GM13977 (cell line): ENCODE measurements at regions not wholly inside any gene's neighbourhood (a gene's known extent, or its start where the extent isn't known, plus 50 kb on each side); places are given as distances from the start of the nearest gene placed in this dataset.

Source experiments
- DNase-seq: peaks from one replicate; pipeline ENCODE4 v3.0.0; 2012; ENCODE audit warnings: low spot score
- in situ Hi-C: fragments of 300-500 bp; cut with MboI; formaldehyde crosslinking; loops from one replicate; pipeline ENCODE4 v1.12.0; 2022; ENCODE audit warnings: low sequenced_read_pairs, low pct_unique_long_range_greater_than_20kb, mixed read lengths, inconsistent platforms; ENCODE audit not compliant: unreplicated experiment
- TF ChIP-seq, protein P1 (sequence below): IDR thresholded peaks from 2 replicates; pipeline ENCODE4 v1.5.1; 2012; ENCODE audit warnings: mild to moderate bottlenecking, control low read depth; ENCODE audit not compliant: insufficient read depth; ENCODE audit errors: extremely low read depth, missing control alignments

DNA sequence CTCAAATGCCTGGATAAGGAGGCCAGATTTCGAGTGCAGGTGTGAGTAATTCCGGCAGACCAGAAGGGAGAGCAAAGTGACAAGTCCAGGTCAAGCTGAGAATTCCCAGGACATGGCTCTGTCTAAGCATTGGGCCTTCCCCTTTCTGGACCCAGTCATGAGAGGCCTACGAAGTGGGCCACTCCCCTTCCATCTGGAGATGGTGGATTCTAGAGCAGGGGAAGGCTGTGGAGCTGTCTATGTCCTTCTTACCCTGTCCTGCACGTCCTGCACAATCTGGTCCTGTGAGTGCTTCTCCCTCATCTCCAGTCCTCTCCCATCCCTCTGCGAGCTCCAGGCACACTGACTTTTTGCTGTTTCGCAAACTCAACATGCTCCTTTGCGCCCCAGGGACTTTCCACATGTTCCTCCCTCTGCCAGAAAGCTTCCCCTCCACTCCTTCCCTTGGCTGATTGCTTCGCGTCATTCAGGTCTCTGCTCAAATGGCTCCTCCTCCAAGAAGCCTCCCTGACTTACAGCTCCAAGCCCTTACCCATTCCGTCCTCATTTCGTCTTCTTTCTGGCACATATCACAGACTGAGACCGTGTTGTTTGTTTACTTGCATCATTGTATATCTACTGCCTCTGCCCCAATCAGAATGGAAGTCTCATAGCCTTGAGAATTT lies 193.2 kb downstream of the URI1 start:
- TF ChIP-seq, protein P1, sequence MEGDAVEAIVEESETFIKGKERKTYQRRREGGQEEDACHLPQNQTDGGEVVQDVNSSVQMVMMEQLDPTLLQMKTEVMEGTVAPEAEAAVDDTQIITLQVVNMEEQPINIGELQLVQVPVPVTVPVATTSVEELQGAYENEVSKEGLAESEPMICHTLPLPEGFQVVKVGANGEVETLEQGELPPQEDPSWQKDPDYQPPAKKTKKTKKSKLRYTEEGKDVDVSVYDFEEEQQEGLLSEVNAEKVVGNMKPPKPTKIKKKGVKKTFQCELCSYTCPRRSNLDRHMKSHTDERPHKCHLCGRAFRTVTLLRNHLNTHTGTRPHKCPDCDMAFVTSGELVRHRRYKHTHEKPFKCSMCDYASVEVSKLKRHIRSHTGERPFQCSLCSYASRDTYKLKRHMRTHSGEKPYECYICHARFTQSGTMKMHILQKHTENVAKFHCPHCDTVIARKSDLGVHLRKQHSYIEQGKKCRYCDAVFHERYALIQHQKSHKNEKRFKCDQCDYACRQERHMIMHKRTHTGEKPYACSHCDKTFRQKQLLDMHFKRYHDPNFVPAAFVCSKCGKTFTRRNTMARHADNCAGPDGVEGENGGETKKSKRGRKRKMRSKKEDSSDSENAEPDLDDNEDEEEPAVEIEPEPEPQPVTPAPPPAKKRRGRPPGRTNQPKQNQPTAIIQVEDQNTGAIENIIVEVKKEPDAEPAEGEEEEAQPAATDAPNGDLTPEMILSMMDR: no peak
- DNase-seq: no peak
- in situ Hi-C loops: no loop called here

DNA sequence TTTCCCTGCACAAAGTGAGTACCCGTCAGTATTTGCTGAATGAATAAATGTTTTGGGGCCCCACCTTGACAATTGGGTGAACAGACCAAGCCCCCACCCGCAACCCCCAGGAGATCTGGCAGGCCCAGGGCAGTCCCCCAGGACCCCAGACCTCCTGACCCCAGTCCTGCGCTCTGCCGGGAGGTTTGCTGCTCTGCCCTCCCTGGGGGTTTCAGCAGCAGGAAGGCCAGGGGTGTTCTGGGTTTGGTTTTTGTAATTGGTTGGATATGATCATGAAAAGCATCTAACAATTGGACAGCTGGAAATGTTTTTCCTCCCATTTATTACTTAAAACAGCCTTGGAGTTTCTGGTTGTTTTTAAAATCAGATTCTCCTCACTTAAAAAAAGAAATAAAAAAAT lies 193.8 kb downstream of the URI1 start:
- TF ChIP-seq, protein P1: no peak
- in situ Hi-C loops: no loop called here
- no peak for DNase-seq

DNA sequence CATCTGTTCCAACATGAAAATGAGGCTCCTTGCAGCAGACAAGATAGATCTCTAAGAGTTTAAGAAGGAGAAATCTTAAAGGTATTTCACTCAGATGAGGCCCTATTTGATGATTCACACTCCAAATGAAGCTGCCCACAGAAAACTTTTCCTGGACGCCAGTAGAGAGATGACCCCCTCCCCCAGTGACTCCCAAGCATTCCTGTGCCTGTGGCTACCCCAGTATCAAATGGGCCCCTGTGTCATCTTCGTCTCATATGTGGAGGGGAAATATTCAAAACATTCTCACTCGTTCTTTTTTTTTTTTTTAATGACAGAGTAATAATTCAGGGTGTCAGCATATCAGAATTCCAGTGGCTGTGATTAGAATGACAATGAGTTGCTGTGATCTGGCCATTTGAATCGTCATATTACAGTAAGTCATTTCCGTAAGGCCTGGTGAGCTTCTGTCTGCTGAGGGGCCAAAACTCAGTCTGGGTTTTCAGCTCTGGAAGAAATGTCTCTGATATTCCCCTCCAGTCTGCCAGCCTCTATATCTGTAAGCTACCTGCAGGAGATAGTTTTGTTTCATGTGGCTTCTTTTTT lies 194.7 kb downstream of the URI1 start:
- in situ Hi-C loops: no loop called here
- DNase-seq: no peak
- TF ChIP-seq, protein P1: no peak

DNA sequence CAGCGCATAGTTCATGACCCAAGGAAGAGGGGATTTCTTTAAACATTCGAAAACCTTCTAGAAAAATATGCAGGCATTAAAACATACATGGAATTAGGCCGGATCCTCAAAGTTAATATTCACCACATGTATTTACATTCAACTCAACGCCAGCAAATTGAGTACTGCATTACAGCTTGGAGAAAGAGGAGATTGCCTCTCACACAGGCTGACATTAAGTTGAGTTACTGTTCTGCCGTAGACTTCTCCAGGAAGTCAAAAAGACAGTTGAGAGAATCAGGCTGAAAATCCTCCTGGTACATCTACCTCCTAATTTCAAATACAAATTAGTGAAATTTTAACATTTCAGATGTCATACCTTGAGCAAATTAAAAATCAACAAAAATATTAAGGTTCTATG lies 195.7 kb downstream of the URI1 start:
- TF ChIP-seq, protein P1: no peak
- no peak for DNase-seq
- in situ Hi-C loops: no loop called here

DNA sequence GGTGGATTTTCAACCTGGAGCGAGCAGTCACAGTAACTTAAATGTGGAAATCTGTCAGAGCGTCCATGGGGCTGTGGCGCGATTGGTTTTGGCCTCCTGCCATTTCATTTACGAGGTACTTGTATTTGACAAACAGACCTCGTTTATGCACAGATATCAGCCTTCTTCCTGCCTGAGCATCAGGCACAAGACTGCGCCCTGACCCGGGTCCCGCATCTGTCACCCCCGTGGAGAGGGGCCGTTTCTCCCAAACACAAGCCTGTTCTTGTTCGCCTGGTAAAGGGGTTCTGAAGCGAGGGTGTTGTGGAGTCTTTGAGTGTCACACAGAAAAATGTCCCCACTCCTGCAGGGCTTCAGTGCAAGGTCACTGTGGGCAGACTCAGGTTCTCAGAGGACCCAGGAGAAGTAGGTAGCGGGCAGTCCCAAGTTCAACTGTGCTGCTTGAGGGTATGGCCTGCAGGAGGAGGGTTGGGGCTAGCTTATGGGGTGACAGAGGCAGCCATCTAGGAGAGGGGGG lies 202.3 kb downstream of the URI1 start:
- in situ Hi-C loops: no loop called here
- no peak for DNase-seq
- TF ChIP-seq, protein P1: no peak

DNA sequence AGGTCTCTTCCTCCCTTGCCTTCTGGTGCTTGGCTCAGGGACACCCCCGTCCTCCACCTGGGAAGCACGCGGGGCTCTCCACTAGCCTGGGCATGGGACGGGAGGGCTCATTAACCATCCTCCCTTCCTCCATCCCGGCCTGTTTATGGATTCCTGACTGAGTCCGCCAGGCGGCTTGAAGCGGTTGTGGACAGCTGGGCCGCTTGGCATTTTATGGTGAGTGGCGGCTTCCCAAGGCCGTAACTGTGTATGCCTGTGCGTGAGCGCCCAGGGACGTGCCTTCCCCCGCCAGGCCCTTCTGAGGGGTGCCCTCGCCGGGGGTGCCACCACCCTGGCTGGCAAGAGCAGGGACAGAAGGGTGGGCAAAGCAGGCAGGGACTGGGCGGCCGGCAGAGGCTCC lies 202.8 kb downstream of the URI1 start:
- TF ChIP-seq, protein P1: no peak
- DNase-seq: no peak
- in situ Hi-C loops: no loop called here

DNA sequence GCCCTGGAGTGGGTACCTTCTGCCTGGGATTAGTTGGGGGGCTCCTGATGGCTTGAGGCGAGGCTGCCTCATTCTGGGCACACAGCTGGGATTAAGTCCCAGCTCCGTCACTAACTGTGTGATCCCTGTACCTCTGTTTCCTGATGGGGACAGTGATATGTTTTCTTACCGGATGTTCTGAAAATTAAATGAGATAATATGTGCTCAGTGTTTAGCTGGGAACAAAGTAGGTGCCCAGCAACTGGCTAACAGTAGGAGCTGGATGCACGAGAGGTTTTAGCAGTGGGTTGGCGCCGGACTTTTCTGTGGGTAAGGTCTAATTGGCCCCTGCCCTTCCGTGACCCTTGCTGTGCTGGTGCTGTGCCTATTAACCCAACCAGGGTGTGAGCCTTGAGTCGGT lies 203.4 kb downstream of the URI1 start:
- DNase-seq: no peak
- in situ Hi-C loops: no loop called here
- TF ChIP-seq, protein P1: no peak
